22Rv1 (cell line): ENCODE measurements at regions not wholly inside any gene's neighbourhood (a gene's known extent, or its start where the extent isn't known, plus 50 kb on each side); places are given as distances from the start of the nearest gene placed in this dataset.
"Not testable (repeated sequence)": the region's sequence is repeated elsewhere in the genome, so short reads cannot be mapped to it uniquely, and the experiment has no call there.

Experiments
- CTCF ChIP-seq: fragments of 450-650 bp; IDR thresholded peaks from 2 replicates; pipeline ENCODE4 v1.5.1; 2017; ENCODE audit warnings: mild to moderate bottlenecking
- ZFX ChIP-seq: fragments of 450-650 bp; IDR thresholded peaks from 2 replicates; pipeline ENCODE4 v1.6.1; 2017; ENCODE audit warnings: antibody characterized with exemption, borderline replicate concordance

DNA sequence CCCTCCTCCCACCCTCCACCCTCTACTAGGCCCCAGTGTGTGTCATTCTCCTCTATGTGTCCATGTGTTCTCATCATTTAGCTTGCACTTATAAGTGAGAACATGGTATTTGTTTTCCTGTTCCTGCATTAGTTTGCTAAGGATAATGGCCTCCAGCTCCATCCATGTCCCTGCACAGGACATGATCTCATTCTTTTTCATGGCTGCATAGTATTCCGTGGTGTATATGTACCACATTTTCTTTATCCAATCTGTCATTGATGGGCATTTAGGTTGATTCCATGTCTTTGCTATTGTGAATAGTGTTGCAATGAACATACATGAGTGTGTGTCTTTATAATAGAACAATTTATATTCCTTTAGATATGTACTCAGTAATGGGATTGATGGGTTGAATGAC is 148.7 kb upstream of the CXorf66 start:
- TF ChIP-seq CTCF, ZFX: not testable (repeated sequence)
